Activated T-helper 1 cell treated with anti-CD3 and anti-CD28 coated beads, Interleukin-12 subunit alpha, Interleukin-12 subunit beta, Interleukin-2, Interleukin-4 antibody, amounts not matched to agents 30 ng/mL and 10 ng/mL and 1 ng/mL, durations not matched to agents 14 hours and 24 hours and 36 hours (primary cell): ENCODE measurements at regions not wholly inside any gene's neighbourhood (a gene's known extent, or its start where the extent isn't known, plus 50 kb on each side); places are given as distances from the start of the nearest gene placed in this dataset.

Experiments used
- DNase-seq: peaks from one replicate; pipeline ENCODE4 v3.0.0; 2021; ENCODE audit warnings: low spot score
- H3K27ac Mint-ChIP-seq: one replicate; pipeline ENCODE4 v1.8.0; 2021; ENCODE audit warnings: mild to moderate bottlenecking, mixed read lengths
- H3K27me3 Mint-ChIP-seq: one replicate; pipeline ENCODE4 v1.8.0; 2022; ENCODE audit warnings: mild to moderate bottlenecking, moderate library complexity, mixed read lengths; ENCODE audit not compliant: insufficient read depth
- H3K36me3 Mint-ChIP-seq: one replicate; pipeline ENCODE4 v1.8.0; 2021; ENCODE audit warnings: low read depth, mixed read lengths
- H3K4me1 Mint-ChIP-seq: one replicate; pipeline ENCODE4 v1.8.0; 2021; ENCODE audit warnings: low read depth, mixed read lengths
- H3K4me3 Mint-ChIP-seq: one replicate; pipeline ENCODE4 v1.8.0; 2021; ENCODE audit warnings: mild to moderate bottlenecking, moderate library complexity, mixed read lengths
- H3K9me3 Mint-ChIP-seq: one replicate; pipeline ENCODE4 v1.8.0; 2021; ENCODE audit warnings: mixed read lengths
- intact Hi-C: fragments of 100-400 bp; cut with micrococcal nuclease; formaldehyde crosslinking; loops from one replicate; pipeline ENCODE4 v1.15.1; 2024

- no peak for DNase-seq
- Mint-ChIP-seq H3K27ac (no peak overlapping the region), H3K36me3 (no peaks in the 10 kb centered on the region), H3K4me1 (peaks cover 5% of the 10 kb centered on the region), H3K4me3 (no peak overlapping the region), H3K9me3 (no peaks in the 10 kb centered on the region), H3K27me3 (peaks cover 16% of the 10 kb centered on the region)
- intact Hi-C loops: no loop called here
These were observed 105.4 kb upstream of the SPRED2 start for GRCh38 chr2:65537651-65538385.

- no peak for DNase-seq
- Mint-ChIP-seq H3K9me3 (no peaks in the 10 kb centered on the region), H3K4me3 (no peak overlapping the region), H3K27ac (no peak overlapping the region), H3K36me3 (no peaks in the 10 kb centered on the region), H3K27me3 (peaks cover 16% of the 10 kb centered on the region), H3K4me1 (peaks cover 5% of the 10 kb centered on the region)
- intact Hi-C loops: no loop called here
These were observed 104.2 kb upstream of the SPRED2 start for GRCh38 chr2:65536596-65536995.

GRCh38 chr2:65532937-65533336 lies 100.5 kb upstream of the SPRED2 start:
- H3K27me3 Mint-ChIP-seq: peaks cover 15% of the 10 kb centered on the region
- no peaks in the 10 kb centered on the region for H3K36me3 Mint-ChIP-seq
- H3K27ac Mint-ChIP-seq: no peak overlapping the region
- intact Hi-C loops: no loop called here
- no peak overlapping the region for H3K4me3 Mint-ChIP-seq
- no peaks in the 10 kb centered on the region for H3K9me3 Mint-ChIP-seq
- no peak for DNase-seq
- H3K4me1 Mint-ChIP-seq: peaks cover 3% of the 10 kb centered on the region

GRCh38 chr2:65532326-65532725 lies 99.9 kb upstream of the SPRED2 start:
- H3K4me1 Mint-ChIP-seq: no peaks in the 10 kb centered on the region
- H3K27me3 Mint-ChIP-seq: peaks cover 15% of the 10 kb centered on the region
- no peaks in the 10 kb centered on the region for H3K9me3 Mint-ChIP-seq
- H3K27ac Mint-ChIP-seq: no peak overlapping the region
- no peaks in the 10 kb centered on the region for H3K36me3 Mint-ChIP-seq
- DNase-seq: no peak
- intact Hi-C loops: no loop called here
- no peak overlapping the region for H3K4me3 Mint-ChIP-seq

GRCh38 chr2:65530547-65531320 lies 98.3 kb upstream of the SPRED2 start:
- H3K4me1 Mint-ChIP-seq: no peaks in the 10 kb centered on the region
- intact Hi-C loops: no loop called here
- H3K27me3 Mint-ChIP-seq: peaks cover 10% of the 10 kb centered on the region
- no peaks in the 10 kb centered on the region for H3K36me3 Mint-ChIP-seq
- no peaks in the 10 kb centered on the region for H3K9me3 Mint-ChIP-seq
- no peak for DNase-seq
- H3K27ac Mint-ChIP-seq: no peak overlapping the region
- no peak overlapping the region for H3K4me3 Mint-ChIP-seq

GRCh38 chr2:65529419-65529818 lies 97.0 kb upstream of the SPRED2 start:
- Mint-ChIP-seq H3K27me3 (peaks cover 15% of the 10 kb centered on the region), H3K4me1 (no peaks in the 10 kb centered on the region), H3K9me3 (no peaks in the 10 kb centered on the region)

GRCh38 chr2:65528241-65528574 lies 95.8 kb upstream of the SPRED2 start:
- Mint-ChIP-seq H3K4me3 (no peak overlapping the region), H3K27me3 (peaks cover 18% of the 10 kb centered on the region), H3K9me3 (no peaks in the 10 kb centered on the region), H3K4me1 (no peaks in the 10 kb centered on the region), H3K27ac (no peak overlapping the region), H3K36me3 (no peaks in the 10 kb centered on the region)
- DNase-seq: no peak
- intact Hi-C loops: no loop called here

More at GRCh38 chr2:65529419-65529818, 97.0 kb upstream of the SPRED2 start:
- intact Hi-C loops: no loop called here
- H3K4me3 Mint-ChIP-seq: no peak overlapping the region
- no peak for DNase-seq
- H3K27ac Mint-ChIP-seq: no peak overlapping the region
- no peaks in the 10 kb centered on the region for H3K36me3 Mint-ChIP-seq

- H3K4me3 Mint-ChIP-seq: no peak overlapping the region
- no peak overlapping the region for H3K27ac Mint-ChIP-seq
- no peaks in the 10 kb centered on the region for H3K4me1 Mint-ChIP-seq
- intact Hi-C loops: no loop called here
- no peaks in the 10 kb centered on the region for H3K9me3 Mint-ChIP-seq
- no peaks in the 10 kb centered on the region for H3K36me3 Mint-ChIP-seq
- no peak for DNase-seq
- peaks cover 18% of the 10 kb centered on the region for H3K27me3 Mint-ChIP-seq
These were observed 95.2 kb upstream of the SPRED2 start for GRCh38 chr2:65527451-65528240.

- Mint-ChIP-seq H3K4me1 (no peaks in the 10 kb centered on the region), H3K4me3 (no peak overlapping the region), H3K36me3 (no peaks in the 10 kb centered on the region), H3K27me3 (peaks cover 18% of the 10 kb centered on the region), H3K27ac (no peak overlapping the region), H3K9me3 (no peaks in the 10 kb centered on the region)
- intact Hi-C loops: no loop called here
- DNase-seq: no peak
These were observed 93.3 kb upstream of the SPRED2 start for GRCh38 chr2:65525616-65526231.

GRCh38 chr2:65522922-65523321 lies 90.5 kb upstream of the SPRED2 start:
- peaks cover 16% of the 10 kb centered on the region for H3K27me3 Mint-ChIP-seq
- no peaks in the 10 kb centered on the region for H3K4me1 Mint-ChIP-seq
- no peak overlapping the region for H3K27ac Mint-ChIP-seq
- H3K36me3 Mint-ChIP-seq: no peaks in the 10 kb centered on the region
- DNase-seq: no peak
- no peak overlapping the region for H3K4me3 Mint-ChIP-seq
- intact Hi-C loops: no loop called here
- no peaks in the 10 kb centered on the region for H3K9me3 Mint-ChIP-seq

- no peak for DNase-seq
- Mint-ChIP-seq H3K36me3 (no peaks in the 10 kb centered on the region), H3K27ac (no peak overlapping the region), H3K27me3 (no peaks in the 10 kb centered on the region), H3K9me3 (no peaks in the 10 kb centered on the region), H3K4me3 (no peak overlapping the region), H3K4me1 (no peaks in the 10 kb centered on the region)
- intact Hi-C loops: no loop called here
These were observed 86.4 kb upstream of the SPRED2 start for GRCh38 chr2:65518751-65519150.

GRCh38 chr2:65514555-65515195 lies 82.3 kb upstream of the SPRED2 start:
- no peaks in the 10 kb centered on the region for H3K27me3 Mint-ChIP-seq
- intact Hi-C loops: no loop called here

More at GRCh38 chr2:65514555-65515195, 82.3 kb upstream of the SPRED2 start:
- H3K4me3 Mint-ChIP-seq: no peak overlapping the region
- no peak overlapping the region for H3K27ac Mint-ChIP-seq
- no peaks in the 10 kb centered on the region for H3K36me3 Mint-ChIP-seq
- no peak for DNase-seq
- no peaks in the 10 kb centered on the region for H3K9me3 Mint-ChIP-seq
- H3K4me1 Mint-ChIP-seq: peaks cover 6% of the 10 kb centered on the region
